Adrenal gland (tissue), 9 donors: ENCODE measurements at regions not wholly inside any gene's neighbourhood (a gene's known extent, or its start where the extent isn't known, plus 50 kb on each side); places are given as distances from the start of the nearest gene placed in this dataset.

Source experiments
- DNase-seq, 7 donors: peaks; one replicate each; pipeline ENCODE4 v3.0.0-alpha.2; 2019 to 2020
- H3K27ac ChIP-seq, 5 donors: fragments of 200-600 bp; sonication (generic) in 4 of 5; 1 replicate in 3 of 5; 2 replicates in 2 of 5; pipeline versions ENCODE4 v1.5.1 to v1.8.0; 2016 to 2020; ENCODE audit warnings: mild to moderate bottlenecking in 1 of 5
- H3K27me3 ChIP-seq: fragments of 200-600 bp; 2 replicates; pipeline ENCODE4 v1.8.0; 2021
- H3K36me3 ChIP-seq, 2 donors: fragments of 200-600 bp; replicated peaks in 1 of 2; 1 replicate in 1 of 2; 2 replicates in 1 of 2; pipeline versions ENCODE4 v1.5.1 to v1.8.0; 2018 to 2022
- H3K4me1 ChIP-seq, 2 donors: fragments of 200-600 bp; replicated peaks in 1 of 2; 1 replicate in 1 of 2; 2 replicates in 1 of 2; pipeline versions ENCODE4 v1.5.1 to v1.8.0; 2018 to 2021
- H3K4me3 ChIP-seq, 4 donors: fragments of 200-600 bp; sonication (generic) in 3 of 4; one replicate each; pipeline ENCODE4 v1.5.1; 2016 to 2018
- H3K9me3 ChIP-seq, 3 donors: fragments of 200-600 bp; sonication (generic) in 1 of 3; replicated peaks in 1 of 3; 1 replicate in 2 of 3; 2 replicates in 1 of 3; pipeline versions ENCODE4 v1.5.1 to v1.8.0; 2016 to 2021
- POLR2A ChIP-seq, 2 donors: fragments of 450-650 bp; IDR thresholded peaks; one replicate each; pipeline ENCODE4 v1.6.1; 2017; ENCODE audit warnings: antibody characterized with exemption in 2 of 2, mild to moderate bottlenecking in 2 of 2, moderate library complexity in 1 of 2
- WGBS, 4 donors: extraction: QIAGEN DNeasy Blood & Tissue Kit in 2 of 4; methylation state at CpG; one replicate each; pipeline versions ENCODE4 v1.1.5 to v1.1.7; 2013 to 2017; 5-methylcytosine and 5-hydroxymethylcytosine counted together
- intact Hi-C, 2 donors: fragments of 100-400 bp; cut with DNase I; formaldehyde crosslinking; loops; one replicate each; pipeline versions ENCODE4 v1.14.1 to v1.15.0; 2022 to 2023
- TF ChIP-seq, protein P1 (sequence below), 6 experiments: fragments of 450-650 bp in 4 of 6; fragments of 200-600 bp in 2 of 6; sonication (generic) in 1 of 6; IDR thresholded peaks; 1 replicate in 5 of 6; 2 replicates in 1 of 6; pipeline versions ENCODE4 v1.5.1 to v1.8.0; 2016 to 2021; ENCODE audit warnings: antibody characterized with exemption in 6 of 6, mild to moderate bottlenecking in 2 of 6, moderate library complexity in 1 of 6
- donor health status: healthy with polysubstance abuse.
- donor health status: Bipolar disorder and iron deficiency.
- donor health status: DM: yes; HTN: yes; CAD: no.
- donor health status: DM: no; HTN: no; CAD: no.
- donor health status: DM: no; HTN: no; CAD: no.

DNA sequence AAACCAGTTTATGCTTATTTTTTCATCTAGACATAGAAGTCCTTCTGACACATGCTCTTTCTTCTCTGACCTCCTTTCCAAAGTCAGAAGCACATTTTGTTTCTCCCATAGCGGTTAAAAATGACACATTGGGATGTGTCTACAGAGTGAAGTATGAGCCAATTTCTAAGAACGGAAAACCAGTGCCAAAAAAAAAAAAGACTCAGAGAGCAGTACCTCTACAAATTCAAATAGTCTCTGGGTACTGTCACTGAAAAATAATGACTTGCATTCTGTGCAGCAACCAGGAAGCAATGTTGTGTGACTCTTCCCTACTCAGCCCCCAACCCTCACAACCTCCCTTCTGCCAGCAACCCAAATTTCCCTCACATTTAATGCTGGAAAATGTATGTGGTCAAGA, 145.5 kb upstream of the PMFBP1 start:
- no peak overlapping the region for H3K4me3 ChIP-seq
- no peak for DNase-seq
- no peaks in the 10 kb centered on the region for H3K4me1 ChIP-seq
- intact Hi-C loops = no loop called here
- H3K36me3 ChIP-seq = no peaks in the 10 kb centered on the region
- H3K27me3 ChIP-seq = no peaks in the 10 kb centered on the region
- H3K27ac ChIP-seq = no peak overlapping the region
- WGBS, 4 donors = 31 to 50% (median 40%) methylated on average over 2 of the region's 2 CpGs
- TF ChIP-seq, protein P1, sequence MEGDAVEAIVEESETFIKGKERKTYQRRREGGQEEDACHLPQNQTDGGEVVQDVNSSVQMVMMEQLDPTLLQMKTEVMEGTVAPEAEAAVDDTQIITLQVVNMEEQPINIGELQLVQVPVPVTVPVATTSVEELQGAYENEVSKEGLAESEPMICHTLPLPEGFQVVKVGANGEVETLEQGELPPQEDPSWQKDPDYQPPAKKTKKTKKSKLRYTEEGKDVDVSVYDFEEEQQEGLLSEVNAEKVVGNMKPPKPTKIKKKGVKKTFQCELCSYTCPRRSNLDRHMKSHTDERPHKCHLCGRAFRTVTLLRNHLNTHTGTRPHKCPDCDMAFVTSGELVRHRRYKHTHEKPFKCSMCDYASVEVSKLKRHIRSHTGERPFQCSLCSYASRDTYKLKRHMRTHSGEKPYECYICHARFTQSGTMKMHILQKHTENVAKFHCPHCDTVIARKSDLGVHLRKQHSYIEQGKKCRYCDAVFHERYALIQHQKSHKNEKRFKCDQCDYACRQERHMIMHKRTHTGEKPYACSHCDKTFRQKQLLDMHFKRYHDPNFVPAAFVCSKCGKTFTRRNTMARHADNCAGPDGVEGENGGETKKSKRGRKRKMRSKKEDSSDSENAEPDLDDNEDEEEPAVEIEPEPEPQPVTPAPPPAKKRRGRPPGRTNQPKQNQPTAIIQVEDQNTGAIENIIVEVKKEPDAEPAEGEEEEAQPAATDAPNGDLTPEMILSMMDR (IDR thresholded peaks at IDR 0.05) = no peak
- no peak for TF ChIP-seq POLR2A (IDR thresholded peaks at IDR 0.05)
- no peaks in the 10 kb centered on the region for H3K9me3 ChIP-seq

DNA sequence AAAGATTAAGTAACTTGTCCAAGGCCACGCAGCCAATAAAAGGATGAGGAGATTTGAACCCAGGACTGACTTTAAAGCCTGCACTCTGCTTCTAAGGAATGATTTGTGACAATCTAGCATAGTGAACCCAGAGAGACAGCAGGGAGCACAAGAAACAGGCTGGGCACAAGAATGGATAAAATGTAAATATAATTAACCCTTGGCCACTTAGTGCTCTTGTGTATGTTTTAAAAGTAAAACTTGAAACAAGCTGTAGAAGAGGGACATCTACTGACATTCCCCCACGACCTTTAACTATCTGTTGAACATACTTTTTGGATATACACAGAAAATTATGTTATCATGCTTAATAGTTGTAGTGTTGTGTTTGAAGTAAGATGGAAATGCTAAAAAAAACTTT, 141.9 kb upstream of the PMFBP1 start:
- Histone ChIP-seq H3K4me1 (no peaks in the 10 kb centered on the region), H3K9me3 (no peaks in the 10 kb centered on the region), H3K36me3 (no peaks in the 10 kb centered on the region), H3K27me3 (no peaks in the 10 kb centered on the region), H3K4me3 (no peak overlapping the region), H3K27ac (no peak overlapping the region)
- intact Hi-C loops = no loop called here
- no peak for DNase-seq
- WGBS, 4 donors = 67 to 87% (median 76%) methylated on average over 2 of the region's 2 CpGs
- no peak for TF ChIP-seq POLR2A (IDR thresholded peaks at IDR 0.05)
- TF ChIP-seq, protein P1 (IDR thresholded peaks at IDR 0.05) = no peak

DNA sequence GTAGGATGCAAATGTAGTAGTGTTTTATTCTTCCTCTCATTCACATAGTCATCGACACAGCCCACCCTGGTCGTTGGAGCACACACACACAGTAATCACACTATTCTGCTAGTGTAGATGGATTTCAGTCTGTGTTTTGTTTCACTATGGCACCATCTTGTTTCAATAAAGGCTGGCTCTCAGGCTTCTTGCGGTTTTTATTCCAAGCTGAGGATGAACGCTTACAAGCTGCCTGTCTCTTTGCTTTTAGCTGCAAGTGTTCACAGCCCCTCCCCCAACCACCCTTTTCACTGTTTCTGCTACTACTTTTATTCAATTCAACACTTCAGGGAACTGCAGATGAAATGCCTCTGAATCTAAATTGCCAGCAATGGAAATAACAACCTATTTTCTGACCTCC, 140.9 kb upstream of the PMFBP1 start:
- DNase-seq = no peak
- no peaks in the 10 kb centered on the region for H3K27me3 ChIP-seq
- TF ChIP-seq POLR2A (IDR thresholded peaks at IDR 0.05) = no peak
- TF ChIP-seq, protein P1 (IDR thresholded peaks at IDR 0.05) = no peak
- H3K36me3 ChIP-seq = no peaks in the 10 kb centered on the region
- H3K27ac ChIP-seq = no peak overlapping the region
- peaks cover 0 to 5% (median 0%) of the 10 kb centered on the region in 3 donors for H3K9me3 ChIP-seq
- 59 to 90% (median 77%) methylated on average over 4 of the region's 4 CpGs for WGBS, 4 donors
- H3K4me1 ChIP-seq = no peaks in the 10 kb centered on the region
- intact Hi-C loops = no loop called here
- no peak overlapping the region for H3K4me3 ChIP-seq

DNA sequence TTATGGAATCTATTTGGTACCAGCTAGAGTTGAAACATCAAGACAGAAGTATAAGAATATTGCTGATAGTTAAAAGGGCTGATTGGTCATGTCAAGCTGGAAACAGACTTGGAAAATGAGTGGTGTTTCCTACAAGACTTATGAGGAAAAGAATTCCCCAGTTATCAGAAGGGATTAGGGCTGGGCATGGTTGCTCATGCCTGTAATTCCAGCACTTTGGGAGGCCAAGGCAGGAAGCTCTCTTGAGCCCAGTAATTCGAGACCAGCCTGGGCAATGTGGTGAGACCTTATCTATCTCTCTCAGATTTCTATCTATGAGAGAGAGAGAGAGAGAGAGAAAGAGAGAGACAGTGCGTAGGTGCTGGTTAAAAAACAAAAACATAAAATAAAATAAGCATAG, 139.5 kb upstream of the PMFBP1 start:
- no peaks in the 10 kb centered on the region for H3K4me1 ChIP-seq
- DNase-seq = no peak
- H3K27ac ChIP-seq = no peak overlapping the region
- peaks cover 0 to 5% (median 0%) of the 10 kb centered on the region in 3 donors for H3K9me3 ChIP-seq
- no peaks in the 10 kb centered on the region for H3K36me3 ChIP-seq
- WGBS, 4 donors = 80 to 86% (median 83%) methylated on average over 2 of the region's 2 CpGs
- TF ChIP-seq, protein P1 (IDR thresholded peaks at IDR 0.05) = no peak
- TF ChIP-seq POLR2A (IDR thresholded peaks at IDR 0.05) = no peak
- intact Hi-C loops = no loop called here
- no peak overlapping the region for H3K4me3 ChIP-seq
- H3K27me3 ChIP-seq = no peaks in the 10 kb centered on the region
